WTC11 (cell line): ENCODE measurements at regions not wholly inside any gene's neighbourhood (a gene's known extent, or its start where the extent isn't known, plus 50 kb on each side); places are given as distances from the start of the nearest gene placed in this dataset.
A peak's percentile ranks its signal among the peaks of the same experiment; 100 is the strongest.

Experiments used
- ATAC-seq: fragments of 200-7000 bp; cut with Tn5 transposase; 2 replicates; pipeline ENCODE4 v1.10.0; 2021; ENCODE audit warnings: mild to moderate bottlenecking, moderate library complexity
- CTCF ChIA-PET: fragments of 300-600 bp; sonication (Branson Sonifier 250); formaldehyde crosslinking; loops from one replicate; lab custom pipeline; 2021; ENCODE audit warnings: antibody characterized with exemption; lab: Charles Lee
- POLR2A ChIA-PET: fragments of 350-600 bp; sonication (Branson Sonifier 250); formaldehyde crosslinking; loops from one replicate; lab custom pipeline; 2021; ENCODE audit warnings: antibody characterized with exemption; lab: Charles Lee
- DNase-seq: peaks from one replicate; pipeline ENCODE4 v3.0.0; 2021; ENCODE audit warnings: low spot score
- H3K27ac Mint-ChIP-seq: 2 replicates; pipeline ENCODE4 v1.8.0; 2021; ENCODE audit warnings: mixed read lengths
- H3K27me3 Mint-ChIP-seq: 2 replicates; pipeline ENCODE4 v1.8.0; 2021; ENCODE audit warnings: low read depth, mild to moderate bottlenecking, moderate library complexity, mixed read lengths
- H3K36me3 Mint-ChIP-seq: 2 replicates; pipeline ENCODE4 v1.8.0; 2021; ENCODE audit warnings: mixed read lengths
- H3K4me1 Mint-ChIP-seq: 2 replicates; pipeline ENCODE4 v1.8.0; 2022; ENCODE audit warnings: mixed read lengths
- H3K4me3 Mint-ChIP-seq: 2 replicates; pipeline ENCODE4 v1.8.0; 2021; ENCODE audit warnings: mild to moderate bottlenecking, moderate library complexity, mixed read lengths
- H3K9me3 Mint-ChIP-seq: 2 replicates; pipeline ENCODE4 v1.8.0; 2021; ENCODE audit warnings: mixed read lengths
- ATF1 ChIP-seq: sonication (generic); formaldehyde crosslinking; IDR thresholded peaks from 2 replicates; pipeline ENCODE4 v1.8.1; 2023; ENCODE audit warnings: mild to moderate bottlenecking, moderate library complexity, missing genetic modification reagents
- ELF4 ChIP-seq: sonication (generic); formaldehyde crosslinking; IDR thresholded peaks from 2 replicates; pipeline ENCODE4 v1.8.1; 2022; ENCODE audit warnings: low read depth, mild to moderate bottlenecking, moderate library complexity, missing genetic modification reagents
- FOXK1 ChIP-seq: sonication (generic); formaldehyde crosslinking; IDR thresholded peaks from 2 replicates; pipeline ENCODE4 v1.8.0; 2022; ENCODE audit warnings: mild to moderate bottlenecking, moderate library complexity, missing genetic modification reagents
- KAT7 ChIP-seq: sonication (generic); formaldehyde crosslinking; IDR thresholded peaks from 2 replicates; pipeline ENCODE4 v1.8.1; 2023; ENCODE audit warnings: missing genetic modification reagents, mild to moderate bottlenecking, borderline replicate concordance
- NR3C1 ChIP-seq: sonication (generic); formaldehyde crosslinking; conservative IDR thresholded peaks from 2 replicates; pipeline ENCODE4 v1.8.1; 2023; ENCODE audit warnings: low read depth, mild to moderate bottlenecking, missing genetic modification reagents
- OVOL2 ChIP-seq: fragments of 250-450 bp; sonication (Bioruptor Pico); IDR thresholded peaks from 2 replicates; pipeline ENCODE4 v1.9.0; 2021; ENCODE audit warnings: mild to moderate bottlenecking, borderline replicate concordance
- RELA ChIP-seq: sonication (generic); formaldehyde crosslinking; IDR thresholded peaks from 2 replicates; pipeline ENCODE4 v1.8.1; 2022; ENCODE audit warnings: missing genetic modification reagents, mild to moderate bottlenecking, borderline replicate concordance
- SOX15 ChIP-seq: fragments of 250-450 bp; sonication (Bioruptor Pico); IDR thresholded peaks from 2 replicates; pipeline ENCODE4 v1.9.0; 2021; ENCODE audit warnings: mild to moderate bottlenecking
- SP1 ChIP-seq: sonication (generic); formaldehyde crosslinking; conservative IDR thresholded peaks from 2 replicates; pipeline ENCODE4 v1.8.1; 2022; ENCODE audit warnings: missing genetic modification reagents
- ZNF219 ChIP-seq: sonication (generic); formaldehyde crosslinking; IDR thresholded peaks from 2 replicates; pipeline ENCODE4 v1.8.0; 2023; ENCODE audit warnings: missing genetic modification reagents, mild to moderate bottlenecking, borderline replicate concordance
- ZNF232 ChIP-seq: sonication (generic); formaldehyde crosslinking; IDR thresholded peaks from 2 replicates; pipeline ENCODE4 v1.8.0; 2022; ENCODE audit warnings: mild to moderate bottlenecking, missing genetic modification reagents
- TF ChIP-seq, protein P1 (sequence below): fragments of 250-450 bp; sonication (Bioruptor Pico); IDR thresholded peaks from 2 replicates; pipeline ENCODE4 v2.1.2; 2022; ENCODE audit warnings: mild to moderate bottlenecking, moderate library complexity
- TF ChIP-seq, protein P2 (sequence below): sonication (generic); formaldehyde crosslinking; IDR thresholded peaks from 2 replicates; pipeline ENCODE4 v1.8.1; 2023; ENCODE audit warnings: mild to moderate bottlenecking, missing genetic modification reagents, moderate library complexity
- TF ChIP-seq, protein P3 (sequence below): sonication (generic); formaldehyde crosslinking; IDR thresholded peaks from 2 replicates; pipeline ENCODE4 v1.8.1; 2022; ENCODE audit warnings: low read depth, missing genetic modification reagents, borderline replicate concordance
- TF ChIP-seq, protein P4 (sequence below): sonication (generic); formaldehyde crosslinking; IDR thresholded peaks from 2 replicates; pipeline ENCODE4 v1.8.1; 2023; ENCODE audit warnings: mild to moderate bottlenecking, missing genetic modification reagents, moderate library complexity
- TF ChIP-seq, protein P5 (sequence below): fragments of 250-450 bp; sonication (Bioruptor Pico); IDR thresholded peaks from 2 replicates; pipeline ENCODE4 v1.9.0; 2021; ENCODE audit warnings: mild to moderate bottlenecking
- TF ChIP-seq, protein P6 (sequence below): sonication (generic); formaldehyde crosslinking; IDR thresholded peaks from 2 replicates; pipeline ENCODE4 v1.8.1; 2023; ENCODE audit warnings: mild to moderate bottlenecking, moderate library complexity, missing genetic modification reagents
- TF ChIP-seq, protein P7 (sequence below): sonication (generic); formaldehyde crosslinking; IDR thresholded peaks from 2 replicates; pipeline ENCODE4 v1.8.1; 2023; ENCODE audit warnings: mild to moderate bottlenecking, missing genetic modification reagents

DNA sequence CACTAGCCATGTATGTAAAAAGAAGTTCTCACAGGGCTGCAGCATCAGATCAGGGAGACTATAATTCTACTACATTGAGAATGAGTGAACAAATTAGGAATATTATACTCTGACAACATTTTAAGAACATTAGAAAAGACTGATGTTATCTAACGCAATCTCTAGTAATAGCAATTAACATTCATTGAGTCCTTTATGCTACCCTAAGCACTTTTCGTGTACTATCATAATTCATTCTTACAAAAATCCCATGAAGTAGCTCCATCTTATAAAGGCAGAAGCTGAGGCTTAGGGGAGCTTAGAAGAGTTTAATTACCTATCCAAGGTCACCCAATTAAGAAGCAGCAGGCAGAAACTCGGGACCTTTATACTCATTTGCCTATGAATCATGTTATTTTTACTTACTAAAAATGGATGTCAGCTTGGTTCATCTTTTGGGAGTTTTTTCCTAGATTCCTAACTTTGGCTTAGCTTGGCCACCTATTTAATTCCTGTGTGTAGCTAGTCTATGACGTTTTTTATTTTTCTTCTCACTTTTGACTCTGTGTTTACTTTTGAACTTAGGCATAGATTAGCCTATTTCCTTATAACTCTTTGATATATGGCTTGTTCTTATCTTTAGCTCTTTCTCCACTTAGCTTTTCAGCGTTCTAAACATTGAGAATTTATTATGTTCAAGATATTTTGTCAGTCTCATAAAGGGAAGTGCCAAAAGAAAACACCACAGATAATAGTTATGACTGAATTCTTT, 333.5 kb upstream of the DCN start:
- H3K4me1 Mint-ChIP-seq, result peaks cover 36% of the 10 kb centered on the region
- no peaks in the 10 kb centered on the region for H3K27me3 Mint-ChIP-seq
- ATAC-seq (no peak), DNase-seq (no peak)
- ChIA-PET POLR2A (no interaction called here), CTCF (no interaction called here)
- no peak overlapping the region for H3K27ac Mint-ChIP-seq
- TF ChIP-seq FOXK1 (no peak), ZNF219 (CRISPR knock-in tag) (no peak), ZNF232 (CRISPR knock-in tag) (no peak), ATF1 (no peak), RELA (no peak)
- TF ChIP-seq, protein P1, sequence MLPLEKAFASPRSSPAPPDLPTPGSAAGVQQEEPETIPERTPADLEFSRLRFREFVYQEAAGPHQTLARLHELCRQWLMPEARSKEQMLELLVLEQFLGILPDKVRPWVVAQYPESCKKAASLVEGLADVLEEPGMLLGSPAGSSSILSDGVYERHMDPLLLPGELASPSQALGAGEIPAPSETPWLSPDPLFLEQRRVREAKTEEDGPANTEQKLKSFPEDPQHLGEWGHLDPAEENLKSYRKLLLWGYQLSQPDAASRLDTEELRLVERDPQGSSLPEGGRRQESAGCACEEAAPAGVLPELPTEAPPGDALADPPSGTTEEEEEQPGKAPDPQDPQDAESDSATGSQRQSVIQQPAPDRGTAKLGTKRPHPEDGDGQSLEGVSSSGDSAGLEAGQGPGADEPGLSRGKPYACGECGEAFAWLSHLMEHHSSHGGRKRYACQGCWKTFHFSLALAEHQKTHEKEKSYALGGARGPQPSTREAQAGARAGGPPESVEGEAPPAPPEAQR, result no peak
- H3K4me3 Mint-ChIP-seq, result no peak overlapping the region
- peaks cover 9% of the 10 kb centered on the region for H3K9me3 Mint-ChIP-seq
- no peaks in the 10 kb centered on the region for H3K36me3 Mint-ChIP-seq

DNA sequence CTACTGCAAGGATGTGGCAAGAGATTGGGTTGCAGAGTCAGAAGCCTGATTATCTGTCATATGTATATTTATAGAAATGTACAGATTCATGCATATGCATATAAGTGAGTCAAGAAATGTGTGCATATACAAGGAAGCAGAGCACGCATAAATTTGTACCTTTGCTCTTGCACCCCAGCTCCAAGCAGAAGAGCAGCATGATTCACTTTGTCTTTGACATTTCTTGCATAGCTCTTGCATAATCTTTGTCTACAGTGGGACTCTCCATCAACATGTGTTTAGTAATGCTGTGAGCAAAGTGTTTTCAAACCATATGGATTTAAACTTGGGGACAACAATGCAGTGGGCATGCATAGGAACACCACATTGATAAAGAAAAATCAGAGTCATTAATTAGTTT, 330.7 kb upstream of the DCN start:
- ChIA-PET CTCF (no interaction called here), POLR2A (no interaction called here)
- H3K27ac Mint-ChIP-seq, result no peak overlapping the region
- no peaks in the 10 kb centered on the region for H3K36me3 Mint-ChIP-seq
- peaks cover 43% of the 10 kb centered on the region for H3K4me1 Mint-ChIP-seq
- no peaks in the 10 kb centered on the region for H3K27me3 Mint-ChIP-seq
- 0 out of 2 replicates have a peak, but pooled peaks cover 3% of the 10 kb centered on the region for H3K9me3 Mint-ChIP-seq
- no peak overlapping the region for H3K4me3 Mint-ChIP-seq
- DNase-seq, result no peak
- ATAC-seq, result no peak
- TF ChIP-seq, protein P2, sequence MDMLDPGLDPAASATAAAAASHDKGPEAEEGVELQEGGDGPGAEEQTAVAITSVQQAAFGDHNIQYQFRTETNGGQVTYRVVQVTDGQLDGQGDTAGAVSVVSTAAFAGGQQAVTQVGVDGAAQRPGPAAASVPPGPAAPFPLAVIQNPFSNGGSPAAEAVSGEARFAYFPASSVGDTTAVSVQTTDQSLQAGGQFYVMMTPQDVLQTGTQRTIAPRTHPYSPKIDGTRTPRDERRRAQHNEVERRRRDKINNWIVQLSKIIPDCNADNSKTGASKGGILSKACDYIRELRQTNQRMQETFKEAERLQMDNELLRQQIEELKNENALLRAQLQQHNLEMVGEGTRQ, result no peak
- TF ChIP-seq, protein P3, sequence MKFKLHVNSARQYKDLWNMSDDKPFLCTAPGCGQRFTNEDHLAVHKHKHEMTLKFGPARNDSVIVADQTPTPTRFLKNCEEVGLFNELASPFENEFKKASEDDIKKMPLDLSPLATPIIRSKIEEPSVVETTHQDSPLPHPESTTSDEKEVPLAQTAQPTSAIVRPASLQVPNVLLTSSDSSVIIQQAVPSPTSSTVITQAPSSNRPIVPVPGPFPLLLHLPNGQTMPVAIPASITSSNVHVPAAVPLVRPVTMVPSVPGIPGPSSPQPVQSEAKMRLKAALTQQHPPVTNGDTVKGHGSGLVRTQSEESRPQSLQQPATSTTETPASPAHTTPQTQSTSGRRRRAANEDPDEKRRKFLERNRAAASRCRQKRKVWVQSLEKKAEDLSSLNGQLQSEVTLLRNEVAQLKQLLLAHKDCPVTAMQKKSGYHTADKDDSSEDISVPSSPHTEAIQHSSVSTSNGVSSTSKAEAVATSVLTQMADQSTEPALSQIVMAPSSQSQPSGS (CRISPR knock-in tag), result no peak
- TF ChIP-seq NR3C1 (CRISPR knock-in tag) (no peak), SOX15 (CRISPR knock-in tag) (no peak), ELF4 (CRISPR knock-in tag) (no peak)
- TF ChIP-seq, all 79 proteins: peak for 0

DNA sequence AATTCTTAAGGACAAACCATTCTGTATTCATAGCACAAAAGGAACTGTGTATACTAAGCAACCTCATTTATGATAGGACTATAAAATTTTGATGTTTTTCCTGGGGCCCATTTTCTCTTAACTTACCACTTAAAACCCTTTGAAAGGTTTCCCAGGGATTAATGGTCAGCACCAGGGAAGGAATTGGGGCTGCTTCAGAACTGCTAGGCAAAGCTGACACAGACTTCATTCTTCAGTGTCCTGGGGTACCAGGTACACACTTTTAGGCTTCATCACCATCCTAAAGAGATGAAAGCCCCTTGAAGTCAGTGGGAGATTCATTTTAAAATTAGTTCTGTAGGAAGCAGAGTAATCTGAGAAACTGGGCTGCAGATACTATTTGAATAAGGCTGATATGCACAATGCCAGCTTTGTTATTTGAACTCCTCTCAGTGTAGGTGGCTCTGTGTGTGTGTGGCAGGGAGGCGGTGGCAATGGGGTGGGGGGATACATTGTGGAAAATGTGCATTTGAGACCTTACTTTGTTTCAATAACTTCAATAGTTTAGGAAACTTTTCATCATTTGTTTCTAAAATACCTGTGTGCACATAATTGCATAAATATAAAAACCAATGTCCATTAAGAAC, 329.3 kb upstream of the DCN start:
- ATAC-seq (peak; percentile 72), DNase-seq (no peak)
- Mint-ChIP-seq H3K9me3 (no peaks in the 10 kb centered on the region), H3K27ac (no peak overlapping the region), H3K27me3 (no peaks in the 10 kb centered on the region), H3K4me3 (no peak overlapping the region), H3K4me1 (peaks cover 43% of the 10 kb centered on the region), H3K36me3 (no peaks in the 10 kb centered on the region)
- POLR2A ChIA-PET, result no interaction called here
- CTCF ChIA-PET, result no interaction called here
- TF ChIP-seq, protein P4, sequence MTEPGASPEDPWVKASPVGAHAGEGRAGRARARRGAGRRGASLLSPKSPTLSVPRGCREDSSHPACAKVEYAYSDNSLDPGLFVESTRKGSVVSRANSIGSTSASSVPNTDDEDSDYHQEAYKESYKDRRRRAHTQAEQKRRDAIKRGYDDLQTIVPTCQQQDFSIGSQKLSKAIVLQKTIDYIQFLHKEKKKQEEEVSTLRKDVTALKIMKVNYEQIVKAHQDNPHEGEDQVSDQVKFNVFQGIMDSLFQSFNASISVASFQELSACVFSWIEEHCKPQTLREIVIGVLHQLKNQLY (CRISPR knock-in tag), result no peak
- TF ChIP-seq SP1 (CRISPR knock-in tag), result no peak
- TF ChIP-seq, protein P5, sequence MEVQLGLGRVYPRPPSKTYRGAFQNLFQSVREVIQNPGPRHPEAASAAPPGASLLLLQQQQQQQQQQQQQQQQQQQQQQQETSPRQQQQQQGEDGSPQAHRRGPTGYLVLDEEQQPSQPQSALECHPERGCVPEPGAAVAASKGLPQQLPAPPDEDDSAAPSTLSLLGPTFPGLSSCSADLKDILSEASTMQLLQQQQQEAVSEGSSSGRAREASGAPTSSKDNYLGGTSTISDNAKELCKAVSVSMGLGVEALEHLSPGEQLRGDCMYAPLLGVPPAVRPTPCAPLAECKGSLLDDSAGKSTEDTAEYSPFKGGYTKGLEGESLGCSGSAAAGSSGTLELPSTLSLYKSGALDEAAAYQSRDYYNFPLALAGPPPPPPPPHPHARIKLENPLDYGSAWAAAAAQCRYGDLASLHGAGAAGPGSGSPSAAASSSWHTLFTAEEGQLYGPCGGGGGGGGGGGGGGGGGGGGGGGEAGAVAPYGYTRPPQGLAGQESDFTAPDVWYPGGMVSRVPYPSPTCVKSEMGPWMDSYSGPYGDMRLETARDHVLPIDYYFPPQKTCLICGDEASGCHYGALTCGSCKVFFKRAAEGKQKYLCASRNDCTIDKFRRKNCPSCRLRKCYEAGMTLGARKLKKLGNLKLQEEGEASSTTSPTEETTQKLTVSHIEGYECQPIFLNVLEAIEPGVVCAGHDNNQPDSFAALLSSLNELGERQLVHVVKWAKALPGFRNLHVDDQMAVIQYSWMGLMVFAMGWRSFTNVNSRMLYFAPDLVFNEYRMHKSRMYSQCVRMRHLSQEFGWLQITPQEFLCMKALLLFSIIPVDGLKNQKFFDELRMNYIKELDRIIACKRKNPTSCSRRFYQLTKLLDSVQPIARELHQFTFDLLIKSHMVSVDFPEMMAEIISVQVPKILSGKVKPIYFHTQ, result no peak
- TF ChIP-seq KAT7, result no peak
- TF ChIP-seq, protein P3 (CRISPR knock-in tag), result no peak
- TF ChIP-seq, protein P6, sequence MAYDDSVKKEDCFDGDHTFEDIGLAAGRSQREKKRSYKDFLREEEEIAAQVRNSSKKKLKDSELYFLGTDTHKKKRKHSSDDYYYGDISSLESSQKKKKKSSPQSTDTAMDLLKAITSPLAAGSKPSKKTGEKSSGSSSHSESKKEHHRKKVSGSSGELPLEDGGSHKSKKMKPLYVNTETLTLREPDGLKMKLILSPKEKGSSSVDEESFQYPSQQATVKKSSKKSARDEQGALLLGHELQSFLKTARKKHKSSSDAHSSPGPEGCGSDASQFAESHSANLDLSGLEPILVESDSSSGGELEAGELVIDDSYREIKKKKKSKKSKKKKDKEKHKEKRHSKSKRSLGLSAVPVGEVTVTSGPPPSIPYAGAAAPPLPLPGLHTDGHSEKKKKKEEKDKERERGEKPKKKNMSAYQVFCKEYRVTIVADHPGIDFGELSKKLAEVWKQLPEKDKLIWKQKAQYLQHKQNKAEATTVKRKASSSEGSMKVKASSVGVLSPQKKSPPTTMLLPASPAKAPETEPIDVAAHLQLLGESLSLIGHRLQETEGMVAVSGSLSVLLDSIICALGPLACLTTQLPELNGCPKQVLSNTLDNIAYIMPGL (CRISPR knock-in tag), result no peak
- no peak for TF ChIP-seq NR3C1 (CRISPR knock-in tag)
- TF ChIP-seq ELF4 (CRISPR knock-in tag), result no peak
- no peak for TF ChIP-seq OVOL2 (CRISPR knock-in tag)
- TF ChIP-seq, protein P7, sequence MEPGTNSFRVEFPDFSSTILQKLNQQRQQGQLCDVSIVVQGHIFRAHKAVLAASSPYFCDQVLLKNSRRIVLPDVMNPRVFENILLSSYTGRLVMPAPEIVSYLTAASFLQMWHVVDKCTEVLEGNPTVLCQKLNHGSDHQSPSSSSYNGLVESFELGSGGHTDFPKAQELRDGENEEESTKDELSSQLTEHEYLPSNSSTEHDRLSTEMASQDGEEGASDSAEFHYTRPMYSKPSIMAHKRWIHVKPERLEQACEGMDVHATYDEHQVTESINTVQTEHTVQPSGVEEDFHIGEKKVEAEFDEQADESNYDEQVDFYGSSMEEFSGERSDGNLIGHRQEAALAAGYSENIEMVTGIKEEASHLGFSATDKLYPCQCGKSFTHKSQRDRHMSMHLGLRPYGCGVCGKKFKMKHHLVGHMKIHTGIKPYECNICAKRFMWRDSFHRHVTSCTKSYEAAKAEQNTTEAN (CRISPR knock-in tag), result no peak
